Frontal cortex (tissue), 3 donors: ENCODE measurements at regions not wholly inside any gene's neighbourhood (a gene's known extent, or its start where the extent isn't known, plus 50 kb on each side); places are given as distances from the start of the nearest gene placed in this dataset.

ENCODE experiments used
- DNase-seq, 2 donors: peaks; one replicate each; pipeline ENCODE4 v3.0.0; 2012; ENCODE audit warnings: low spot score in 2 of 2
- FAIRE-seq: peaks from 2 replicates; lab custom pipeline; 2012; peaks lifted over from hg19 to GRCh38; lab: Jason Lieb, UNC
- donor health status: control.
- donor health status: control.
- donor health status: control.

DNA sequence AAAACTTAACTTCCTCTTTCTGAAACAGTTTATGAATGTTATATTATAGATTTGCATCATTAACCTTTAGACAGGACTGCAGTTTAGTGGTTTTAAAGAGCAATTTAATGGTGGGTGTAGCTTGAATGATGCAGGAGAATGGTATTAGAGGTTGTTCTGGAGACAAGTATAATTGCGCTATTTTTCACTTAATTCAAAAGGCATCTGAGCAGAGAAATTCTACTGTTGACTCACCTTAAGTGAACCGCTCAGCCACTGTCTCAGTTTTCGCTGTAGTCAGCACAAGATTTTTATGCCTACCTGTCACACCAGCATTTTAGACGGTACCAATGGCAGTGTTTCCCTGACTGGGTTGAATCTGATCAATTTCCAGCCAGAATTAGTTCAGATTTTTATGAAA lies 348.8 kb upstream of the DCBLD2 start:
- FAIRE-seq, result no peak
- DNase-seq, result no peak

DNA sequence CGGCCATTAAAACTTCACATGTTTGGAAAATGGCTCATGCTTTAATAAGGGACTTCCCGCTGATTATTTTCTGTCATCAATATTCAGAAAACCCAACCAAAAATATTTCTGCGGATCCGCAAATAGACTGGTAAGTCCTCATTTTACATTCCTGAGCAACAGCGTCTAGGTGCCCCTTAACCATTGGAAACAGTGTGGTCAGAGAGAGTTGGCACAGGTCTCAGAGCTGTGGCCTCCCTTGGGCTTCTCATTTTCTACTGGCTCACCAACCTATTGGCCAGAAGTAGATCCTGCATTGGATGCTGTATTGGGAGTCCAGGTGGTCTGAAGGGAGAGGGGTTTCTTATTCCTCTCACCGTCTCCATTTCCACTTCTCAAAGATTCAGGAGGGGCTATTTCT lies 348.1 kb upstream of the DCBLD2 start:
- no peak for FAIRE-seq
- no peak for DNase-seq

DNA sequence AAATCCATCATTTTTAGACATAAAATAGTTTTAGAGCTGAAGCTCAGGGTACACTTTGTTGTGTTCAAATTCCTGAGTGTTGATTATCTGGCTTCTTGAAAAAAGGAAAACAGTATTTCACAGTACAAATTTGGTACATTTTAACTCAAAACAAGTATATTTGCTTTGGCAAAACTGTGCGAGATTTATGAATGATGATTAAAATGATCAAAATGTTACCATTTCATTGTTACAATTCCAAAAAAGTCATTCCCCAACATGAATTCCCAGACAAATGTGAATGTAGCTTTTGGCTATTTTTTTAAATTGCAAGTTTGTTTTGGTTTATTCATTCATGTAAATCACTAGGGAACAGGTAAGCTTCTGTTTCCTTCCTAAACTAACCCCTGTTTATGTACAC lies 347.4 kb upstream of the DCBLD2 start:
- FAIRE-seq, result no peak
- DNase-seq, result no peak

DNA sequence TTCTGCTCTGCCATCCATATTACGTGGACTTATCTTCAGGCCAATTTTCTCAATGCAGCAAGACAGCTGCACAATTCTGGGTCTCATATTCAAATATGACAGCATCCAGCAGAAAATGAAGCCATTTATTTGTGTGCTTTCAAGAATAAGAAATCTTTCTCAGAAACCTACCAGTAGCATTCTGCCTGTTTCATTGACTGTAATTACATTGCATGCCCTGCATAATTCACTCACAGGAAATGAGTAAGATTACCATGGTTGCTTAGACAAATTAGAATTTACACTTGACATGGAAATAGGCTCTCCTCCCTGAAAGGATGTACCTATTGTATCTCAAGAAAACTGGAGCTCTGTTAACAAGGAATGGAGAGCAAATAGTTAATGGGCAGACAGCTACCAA lies 346.6 kb upstream of the DCBLD2 start:
- FAIRE-seq, result no peak

DNA sequence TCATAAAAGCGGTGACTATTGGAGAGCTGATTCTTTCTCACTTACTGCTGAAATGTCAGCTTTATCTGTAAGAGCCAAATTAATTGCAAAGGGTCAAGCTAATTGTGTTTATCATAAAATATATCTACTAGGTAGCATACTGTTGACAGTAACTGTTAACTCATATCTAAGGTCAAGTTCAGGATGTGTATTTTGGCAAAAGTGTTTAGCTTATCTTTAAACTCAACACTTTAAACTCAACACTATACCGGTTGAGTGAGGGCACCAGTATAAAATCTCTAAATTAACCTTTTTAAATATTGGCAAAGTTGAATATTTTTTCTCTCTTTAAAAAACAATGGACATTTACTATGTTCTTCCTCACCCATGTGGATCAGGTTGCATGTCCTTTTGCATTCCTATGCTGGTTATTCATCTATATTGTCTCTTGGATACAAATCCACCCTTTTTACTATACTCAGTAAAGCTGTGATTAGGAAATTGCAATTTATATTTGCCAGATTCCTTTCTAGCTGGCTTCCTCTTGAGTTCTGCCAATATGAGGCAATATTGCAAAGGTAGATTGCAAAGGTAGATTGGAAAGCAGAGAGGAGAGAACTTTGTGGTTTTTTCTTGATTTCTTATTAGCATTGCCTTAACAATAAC lies 344.6 kb upstream of the DCBLD2 start:
- no peak for FAIRE-seq

More for the DNA sequence above, 346.6 kb upstream of the DCBLD2 start:
- DNase-seq, result no peak

DNA sequence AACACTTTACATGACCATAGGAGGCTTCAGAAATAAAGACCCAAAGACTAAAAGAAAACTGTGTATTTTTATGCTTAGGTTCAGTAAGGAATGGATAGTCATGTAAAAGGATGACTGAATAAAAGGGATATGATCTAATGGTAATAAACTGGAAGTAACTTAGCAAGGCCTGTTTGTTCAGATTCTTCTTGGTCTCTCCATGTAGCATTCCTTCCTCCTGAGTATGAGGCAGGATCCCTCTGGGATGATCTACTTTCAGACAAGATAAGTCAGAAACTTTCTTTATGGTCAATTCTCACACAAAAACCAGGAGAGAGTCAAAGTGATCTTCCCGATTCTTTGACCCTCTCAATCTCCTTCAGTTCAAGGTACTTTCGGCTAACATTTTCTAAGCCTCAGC lies 340.8 kb upstream of the DCBLD2 start:
- DNase-seq (no peak), FAIRE-seq (no peak)

More for the DNA sequence above, 344.6 kb upstream of the DCBLD2 start:
- DNase-seq, result no peak

DNA sequence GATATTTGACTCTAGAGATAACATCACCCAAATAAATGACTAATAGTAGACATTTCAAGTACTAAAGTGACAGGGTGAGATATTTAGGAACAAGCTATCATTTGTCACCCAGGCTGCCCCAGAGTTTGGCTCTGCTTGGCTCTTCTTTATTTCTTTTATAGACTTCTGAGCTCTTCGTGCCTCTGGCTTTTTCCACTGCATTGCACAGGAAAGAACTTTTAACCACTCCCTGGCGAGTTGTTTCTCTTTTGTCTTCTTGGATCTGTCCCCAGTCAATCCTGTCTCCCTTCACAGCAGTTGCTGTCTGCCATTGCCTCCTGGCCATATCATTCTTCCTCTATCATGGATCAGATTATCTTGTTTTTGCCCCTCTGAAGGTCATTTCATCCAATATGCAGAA lies 339.2 kb upstream of the DCBLD2 start:
- DNase-seq (no peak), FAIRE-seq (no peak)

DNA sequence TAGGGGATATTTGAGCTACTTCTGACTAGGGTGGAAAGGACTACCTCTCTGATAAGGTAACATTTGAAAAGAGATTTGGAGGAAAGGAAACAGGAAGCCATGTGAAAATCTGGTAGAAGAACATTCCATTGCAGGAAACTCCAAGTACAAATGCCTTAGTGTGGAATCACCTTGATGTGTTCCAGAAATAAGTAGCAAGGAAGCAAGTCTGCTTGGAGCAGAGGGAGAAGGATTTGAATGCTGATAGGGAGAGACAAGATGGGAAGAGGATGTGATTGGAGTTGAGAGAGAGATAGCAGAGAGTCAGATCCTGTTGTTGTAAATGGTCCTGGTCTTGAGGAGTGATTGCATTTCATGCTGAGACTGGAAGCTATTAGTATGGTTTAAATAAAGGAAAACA lies 335.1 kb upstream of the DCBLD2 start:
- FAIRE-seq (no peak), DNase-seq (no peak)

DNA sequence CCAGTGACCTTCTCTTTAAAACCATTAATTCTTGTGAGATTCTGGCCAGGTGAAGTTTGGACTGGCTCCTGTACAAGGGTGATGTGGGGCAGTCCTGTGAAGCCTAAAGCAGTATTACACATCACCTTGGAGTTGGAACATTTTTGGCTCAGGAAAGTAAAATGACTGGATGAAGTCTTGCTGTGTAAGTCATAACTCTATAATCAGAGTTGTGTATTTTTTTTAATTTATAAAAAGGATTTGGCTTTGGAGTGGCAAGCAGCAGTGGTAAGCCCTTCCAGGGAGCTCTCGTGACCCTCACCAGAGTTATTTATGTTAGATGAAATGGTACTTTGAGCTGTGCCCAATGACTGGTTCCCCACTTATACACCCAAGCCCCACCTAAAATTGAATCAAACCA lies 331.2 kb upstream of the DCBLD2 start:
- DNase-seq (no peak), FAIRE-seq (no peak)

DNA sequence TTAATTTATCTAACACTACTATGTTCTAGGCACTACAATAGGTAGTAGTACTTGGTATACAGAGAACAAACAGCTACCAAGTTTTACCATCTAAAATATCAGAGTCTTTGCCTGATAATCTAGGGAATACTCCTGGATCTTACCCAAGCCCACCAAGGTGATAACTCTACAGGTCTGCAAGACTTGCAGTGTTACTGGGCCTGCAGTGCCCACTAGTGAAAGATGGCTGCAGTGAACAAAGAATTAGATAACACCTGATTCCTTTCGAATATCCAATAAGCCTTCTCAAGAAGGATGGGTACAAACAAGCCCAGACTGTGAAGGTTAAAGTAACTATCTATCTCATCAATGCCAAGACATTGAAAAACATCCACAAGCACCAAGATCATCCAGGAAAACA lies 317.0 kb upstream of the DCBLD2 start:
- FAIRE-seq (no peak), DNase-seq (no peak)

DNA sequence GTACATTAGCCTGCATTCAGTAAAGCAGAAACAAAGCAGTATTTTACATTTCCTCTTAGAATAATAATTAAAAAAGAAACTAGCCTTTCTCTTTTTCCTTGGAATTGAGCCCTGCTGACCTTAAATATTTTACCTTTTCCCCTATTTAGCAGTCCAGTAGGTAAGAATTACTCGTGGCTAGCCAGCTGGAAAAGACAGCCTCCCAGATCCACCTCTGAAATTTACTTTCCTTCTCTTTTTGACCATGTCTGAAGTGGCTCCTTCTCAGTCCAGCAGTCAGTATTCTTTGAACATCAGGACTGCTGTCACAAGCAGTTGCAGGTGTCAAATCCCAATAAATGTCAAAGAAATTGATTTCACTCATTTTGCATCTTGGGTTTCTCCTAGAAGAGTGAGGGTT lies 311.5 kb upstream of the DCBLD2 start:
- DNase-seq (no peak), FAIRE-seq (no peak)

DNA sequence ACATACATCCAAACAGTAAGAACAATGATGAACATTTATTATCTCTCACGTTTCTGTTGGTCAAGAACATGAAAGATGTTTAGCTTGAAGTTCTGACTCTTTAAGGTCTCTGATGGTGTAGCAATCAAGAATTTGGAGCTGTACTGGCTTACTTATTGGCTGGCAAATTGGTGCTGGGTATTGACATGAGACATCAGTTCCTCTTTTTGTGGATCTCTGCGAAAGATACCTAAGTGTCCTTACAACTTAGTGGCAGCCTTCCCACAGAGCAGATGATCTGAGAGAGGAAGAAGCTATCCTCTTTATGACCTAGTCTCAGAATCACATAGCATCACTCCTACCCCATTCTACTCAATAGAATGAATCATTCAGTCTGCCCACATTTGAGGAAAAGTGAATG lies 309.8 kb upstream of the DCBLD2 start:
- FAIRE-seq, result no peak
- DNase-seq, result no peak

DNA sequence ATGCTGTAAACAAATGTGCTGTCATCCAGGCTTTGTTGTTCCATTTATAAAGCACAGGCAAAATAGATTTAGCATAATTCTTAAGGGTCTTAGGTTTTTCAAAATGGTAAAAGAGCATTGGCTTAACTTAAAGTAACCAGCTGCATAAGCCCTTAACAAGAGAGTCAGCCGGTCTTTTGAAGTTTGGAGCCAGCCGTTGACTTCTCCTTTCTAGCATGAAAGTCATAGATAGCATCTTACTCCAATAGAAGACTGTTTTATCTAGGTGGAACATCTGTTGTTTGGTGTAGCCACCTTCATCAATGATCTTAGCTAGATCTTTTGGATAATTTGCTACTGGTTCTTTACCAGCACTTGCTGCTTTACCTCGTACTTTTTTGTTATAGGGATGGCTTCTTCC lies 297.5 kb upstream of the DCBLD2 start:
- DNase-seq (no peak), FAIRE-seq (no peak)

DNA sequence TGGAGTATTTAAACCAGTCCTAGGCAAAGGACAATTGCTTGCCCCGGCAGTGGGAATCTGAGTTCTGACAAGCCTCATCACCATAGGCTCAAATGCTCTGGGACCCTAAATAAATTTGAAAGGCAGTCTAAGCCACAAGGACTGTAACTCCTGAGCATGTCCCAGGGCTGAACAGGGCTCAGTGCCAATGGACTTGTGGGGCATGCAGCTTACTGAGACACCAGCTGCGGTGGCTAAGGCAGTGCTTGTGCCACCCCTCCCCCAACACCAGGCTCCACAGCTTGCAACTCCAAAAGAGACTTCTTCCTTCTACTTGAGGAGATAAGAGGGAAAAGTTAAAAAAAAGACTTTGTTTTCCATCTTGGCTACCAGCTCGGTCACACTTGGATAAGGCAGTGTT lies 289.7 kb upstream of the DCBLD2 start:
- DNase-seq, result no peak
- FAIRE-seq, result no peak

DNA sequence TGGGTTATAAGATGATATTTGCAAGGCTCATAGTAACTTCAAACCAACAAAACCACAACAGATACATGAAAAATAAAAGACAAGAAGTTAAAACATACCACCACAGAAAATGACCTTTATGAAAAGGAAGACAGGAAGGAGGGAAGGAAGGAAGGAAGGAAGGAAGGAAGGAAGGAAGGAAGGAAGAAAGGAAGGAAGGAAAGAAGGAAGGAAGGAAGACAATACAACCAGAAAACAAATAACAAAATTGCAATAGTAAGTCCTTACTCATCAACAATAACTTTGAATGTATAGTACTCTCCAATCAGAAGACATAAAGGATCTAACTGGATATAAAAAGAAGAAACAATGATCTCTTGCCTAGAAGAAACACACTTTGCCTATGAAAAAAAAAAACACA lies 287.4 kb upstream of the DCBLD2 start:
- no peak for DNase-seq
- no peak for FAIRE-seq

DNA sequence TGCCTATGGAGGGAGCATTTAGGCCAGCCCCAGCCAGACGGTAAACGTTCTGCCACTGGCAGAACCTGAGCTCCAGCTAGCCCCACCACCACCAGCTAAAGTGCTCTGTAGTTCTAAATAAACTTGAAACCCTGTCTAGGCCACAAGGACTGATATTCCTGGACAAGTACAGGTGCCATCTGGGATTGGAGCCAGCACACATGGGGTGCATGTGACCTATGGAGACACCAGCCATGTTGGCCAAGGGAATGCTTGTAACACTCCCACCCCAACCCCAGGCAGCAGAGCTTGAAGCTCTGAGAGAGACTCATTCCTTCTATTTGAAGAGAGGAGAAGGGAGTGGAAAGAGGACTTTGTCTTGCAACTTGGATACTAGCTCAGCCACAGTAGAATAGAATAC lies 284.5 kb upstream of the DCBLD2 start:
- no peak for FAIRE-seq
- no peak for DNase-seq

DNA sequence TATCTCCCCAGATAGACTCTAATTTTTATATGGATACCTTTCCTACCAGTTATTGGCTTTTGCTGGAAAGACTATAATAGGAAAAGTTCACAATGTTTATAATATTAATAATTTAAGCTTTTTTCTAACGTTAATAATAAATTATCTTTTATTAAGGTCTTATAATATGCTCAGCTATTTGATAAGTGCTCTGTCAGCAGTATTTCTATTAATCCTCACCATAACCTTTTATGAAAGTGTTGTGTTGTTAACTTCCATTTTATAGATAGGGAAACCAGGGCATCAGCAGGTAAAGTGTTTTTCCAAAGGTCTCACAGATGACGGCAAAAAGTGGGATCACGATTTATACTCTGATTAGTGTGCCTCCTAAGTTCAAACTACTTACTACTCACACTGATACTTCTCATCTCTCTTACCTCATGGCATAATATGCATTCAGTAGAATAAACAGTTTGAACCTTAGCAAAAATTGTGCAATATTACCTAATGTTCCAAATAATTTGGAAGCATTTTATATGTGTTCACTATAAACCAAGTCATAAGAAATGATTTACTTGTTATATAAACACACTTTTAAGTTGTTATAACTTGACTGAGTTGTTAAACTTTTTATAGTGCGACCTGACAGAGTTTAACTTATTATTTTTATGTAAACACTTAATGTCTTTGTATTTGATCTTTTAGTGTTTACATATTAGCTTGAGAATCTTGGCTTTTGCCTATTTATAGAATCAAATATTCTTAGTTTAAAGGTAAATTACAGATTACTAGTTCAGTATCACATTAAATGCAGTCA lies 274.9 kb upstream of the DCBLD2 start:
- DNase-seq, result no peak
- no peak for FAIRE-seq

DNA sequence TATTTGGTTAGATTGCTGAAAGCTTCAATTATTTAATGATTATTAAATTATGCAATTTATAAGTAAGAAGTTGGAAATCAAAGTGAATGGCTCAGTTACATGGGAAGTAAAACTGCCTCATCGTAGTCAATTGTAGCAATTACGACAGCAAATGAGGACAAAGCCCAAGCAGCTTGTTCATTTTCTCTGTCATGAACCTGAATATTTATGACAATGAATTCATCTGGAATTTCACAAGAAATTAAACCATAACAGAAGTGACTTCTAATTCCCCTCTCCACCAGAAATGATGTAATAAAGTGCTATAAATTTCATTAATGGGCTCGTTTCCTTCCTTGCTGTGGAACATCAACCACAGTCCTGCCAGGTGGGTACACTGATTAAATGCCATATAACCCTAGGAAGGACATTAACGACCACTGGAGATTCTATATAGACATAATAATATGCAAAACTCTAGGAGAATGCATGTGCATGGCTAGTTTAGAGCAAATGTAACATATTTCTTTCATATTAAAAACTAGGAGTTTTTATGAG lies 273.8 kb upstream of the DCBLD2 start:
- no peak for FAIRE-seq
- no peak for DNase-seq

DNA sequence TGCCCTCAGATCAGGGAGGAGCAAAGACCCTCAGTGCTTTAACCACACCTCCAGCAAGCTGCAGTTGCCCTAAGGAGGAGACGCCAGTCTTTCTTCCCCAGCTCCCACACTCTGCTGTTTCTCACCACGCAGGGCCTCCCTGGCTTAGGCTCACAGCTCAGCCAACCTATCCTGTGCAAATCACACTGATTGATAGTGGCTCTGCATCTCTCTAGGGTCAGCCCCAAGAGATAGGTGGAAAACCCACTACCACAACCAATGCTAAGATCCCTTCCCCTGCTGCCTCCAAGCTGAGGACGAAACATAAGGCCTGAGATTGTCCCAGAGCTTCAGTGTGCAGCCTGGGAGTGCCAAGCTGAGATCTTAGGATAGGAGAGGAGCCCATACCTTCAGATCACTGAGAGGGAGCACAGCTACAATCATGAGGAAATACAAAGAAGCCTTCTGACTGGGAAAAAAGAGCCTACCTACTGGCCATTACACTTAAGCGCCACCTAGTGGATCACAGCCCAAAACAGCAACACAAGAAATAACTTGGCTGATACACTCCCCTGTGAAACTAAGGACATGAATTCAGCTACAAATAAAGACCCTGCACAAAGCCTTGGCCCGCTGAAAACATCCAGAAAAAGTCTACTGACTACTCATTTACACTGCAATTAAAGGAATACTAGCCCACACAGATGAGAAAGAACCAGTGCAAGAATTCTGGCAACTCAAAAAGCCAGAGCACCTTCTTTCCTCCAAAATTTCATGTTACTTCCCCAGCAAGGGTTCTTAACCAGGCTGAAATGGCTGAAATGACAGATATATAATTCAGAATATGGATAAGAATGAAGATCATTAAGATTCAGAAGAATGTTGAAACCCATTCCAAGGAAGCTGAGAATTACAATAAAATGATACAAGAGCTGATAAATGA lies 271.5 kb upstream of the DCBLD2 start:
- FAIRE-seq, result no peak
- peak in 1 of 2 donors; percentile 7 for DNase-seq

DNA sequence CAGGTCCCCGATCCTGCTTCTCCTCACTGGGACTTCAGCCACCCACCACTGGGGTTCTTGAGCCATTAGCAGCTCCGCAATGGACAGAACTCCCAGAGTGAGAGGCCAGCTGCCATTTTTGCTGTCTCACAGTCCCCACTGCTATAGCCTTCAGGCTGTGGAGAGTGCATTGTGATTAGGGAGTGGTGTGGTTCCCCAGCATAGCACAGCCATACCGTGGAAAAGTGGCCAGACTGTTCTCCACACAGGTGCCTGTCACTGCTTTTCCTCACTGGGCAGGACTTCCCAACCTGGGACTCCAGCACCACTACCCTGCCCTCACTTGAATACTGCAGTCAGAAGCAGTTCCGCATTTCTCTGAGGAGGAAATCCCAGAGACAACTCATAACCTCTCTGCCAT lies 270.3 kb upstream of the DCBLD2 start:
- DNase-seq (no peak), FAIRE-seq (no peak)
